IPS-NIHi11 (cell line): ENCODE measurements at regions not wholly inside any gene's neighbourhood (a gene's known extent, or its start where the extent isn't known, plus 50 kb on each side); places are given as distances from the start of the nearest gene placed in this dataset.

ENCODE experiments used
- DNase-seq: peaks from one replicate; pipeline ENCODE4 v3.0.0; 2012; ENCODE audit warnings: mixed read lengths, low spot score

- DNase-seq: no peak
Observed at GRCh38 chr6:85396159-85396808, 53.6 kb upstream of the NT5E start.

DNA sequence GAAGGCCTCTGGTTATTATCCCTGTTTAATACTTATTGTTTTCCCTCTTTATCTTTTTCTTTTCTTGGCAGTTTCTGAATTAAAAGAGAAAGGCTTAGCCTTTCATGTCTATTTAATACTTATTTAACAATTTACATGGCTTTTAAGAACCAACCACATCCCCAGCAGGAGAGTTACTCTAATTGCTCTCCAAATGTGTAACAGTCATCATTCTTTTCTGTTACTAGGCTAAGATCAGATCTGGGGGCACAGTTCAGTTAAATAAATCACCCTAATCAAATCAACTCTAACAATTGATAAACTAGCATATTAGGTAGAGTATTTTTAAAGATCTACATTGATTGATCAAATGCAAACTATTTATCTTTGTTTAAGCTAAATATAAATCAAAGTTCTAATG, 54.1 kb upstream of the NT5E start:
- no peak for DNase-seq

- no peak for DNase-seq
Observed at GRCh38 chr6:85394853-85395538, 54.9 kb upstream of the NT5E start.

DNA sequence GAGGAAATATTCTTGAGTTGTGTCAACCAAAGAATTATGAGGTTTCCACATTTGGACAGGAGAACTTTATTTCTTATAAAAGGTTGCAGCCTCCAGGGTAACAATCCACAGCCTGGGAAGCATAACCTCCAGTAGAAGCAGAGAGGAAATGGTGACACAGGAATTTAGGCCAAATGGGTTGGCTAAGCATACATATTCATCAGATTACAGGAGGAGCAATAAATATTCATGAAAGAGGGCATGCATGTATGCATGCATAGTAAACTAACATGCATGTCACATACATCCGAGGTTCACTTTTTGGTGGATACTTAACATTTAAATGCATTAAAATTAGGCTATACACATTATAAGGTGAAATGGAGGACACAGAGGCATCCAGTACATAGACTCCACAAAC, 55.7 kb upstream of the NT5E start:
- no peak for DNase-seq

DNA sequence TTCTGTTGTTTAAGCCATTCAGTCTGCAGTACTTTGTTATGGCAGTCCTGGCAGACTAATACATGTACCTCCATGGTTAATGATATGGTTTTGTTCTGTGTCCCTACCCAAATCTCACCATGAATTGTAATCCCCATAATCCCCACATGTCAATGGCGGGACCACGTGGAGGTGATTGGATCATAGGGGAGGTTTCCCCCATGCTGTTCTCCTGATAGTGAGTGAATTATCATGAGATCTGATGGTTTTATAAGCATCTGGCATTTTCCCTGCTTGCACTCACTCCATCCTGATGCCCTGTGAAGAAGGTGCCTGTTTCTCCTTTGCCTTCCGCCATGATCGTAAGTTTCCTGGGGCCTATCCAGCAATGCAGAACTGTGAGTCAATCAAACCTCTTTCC, 57.5 kb upstream of the NT5E start:
- no peak for DNase-seq

GRCh38 chr6:85390775-85391174, 59.1 kb upstream of the NT5E start:
- DNase-seq: no peak

DNA sequence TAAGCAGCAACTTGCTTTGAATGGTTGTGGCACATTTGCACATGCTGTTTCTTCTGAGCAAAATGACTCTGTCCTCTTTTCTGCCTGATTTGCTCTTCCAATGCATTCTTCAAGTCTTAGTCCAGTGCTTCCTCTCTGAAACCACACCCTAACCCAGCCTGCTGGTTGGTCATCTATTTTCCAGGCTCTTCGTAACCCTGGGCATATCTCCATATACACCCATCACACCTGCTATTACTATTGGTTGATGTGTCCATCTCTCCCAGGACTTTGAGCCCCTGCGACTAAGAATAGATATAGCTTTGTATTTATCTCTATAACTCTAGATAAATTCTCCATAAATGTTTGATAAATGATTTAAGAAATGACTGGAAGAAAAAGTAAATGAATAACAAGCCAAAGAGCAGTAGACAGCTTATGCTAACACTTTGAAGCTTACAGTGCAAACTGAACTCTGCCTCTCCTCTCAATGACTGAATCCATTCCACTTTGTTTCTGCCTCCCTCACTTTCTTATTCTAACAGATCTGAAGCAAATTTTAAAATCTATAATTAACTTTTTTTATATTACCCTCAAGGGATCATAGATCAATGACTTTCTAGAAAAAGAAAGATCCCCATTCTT, 59.7 kb upstream of the NT5E start:
- no peak for DNase-seq

GRCh38 chr6:85389151-85389797, 60.6 kb upstream of the NT5E start:
- DNase-seq: no peak

- DNase-seq: no peak
Observed at GRCh38 chr6:85388531-85388930, 61.4 kb upstream of the NT5E start.

DNA sequence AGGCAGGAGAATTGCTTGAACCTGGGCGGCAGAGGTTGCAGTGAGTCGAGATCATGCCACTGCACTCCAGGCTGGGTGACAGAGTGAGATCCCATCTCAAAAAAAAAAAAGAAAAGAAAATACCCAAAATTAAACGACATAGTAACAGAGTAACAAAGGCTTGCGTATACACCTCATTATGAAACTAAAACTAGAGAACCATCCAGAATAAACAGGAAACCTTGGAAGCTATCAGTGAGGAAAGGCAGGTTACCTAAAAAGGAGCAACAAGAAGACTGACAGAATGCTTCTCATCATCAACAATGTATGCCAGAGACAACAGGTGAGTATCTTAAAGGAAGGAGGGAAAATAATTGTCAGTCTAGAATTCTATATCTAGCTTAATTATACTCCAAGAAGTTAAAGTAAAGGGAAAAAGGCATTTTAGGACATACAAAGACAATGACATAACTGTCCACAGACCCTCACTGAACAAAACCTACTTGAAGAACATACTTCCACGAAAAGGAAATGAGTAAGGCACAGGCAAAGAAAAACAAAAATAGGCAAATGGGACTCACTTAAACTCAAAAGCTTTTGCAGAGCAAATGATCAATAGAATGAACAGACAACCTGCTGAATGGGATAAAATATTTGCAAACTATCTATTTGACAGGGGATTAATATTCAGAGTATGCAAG, 64.1 kb upstream of the NT5E start:
- DNase-seq: no peak

DNA sequence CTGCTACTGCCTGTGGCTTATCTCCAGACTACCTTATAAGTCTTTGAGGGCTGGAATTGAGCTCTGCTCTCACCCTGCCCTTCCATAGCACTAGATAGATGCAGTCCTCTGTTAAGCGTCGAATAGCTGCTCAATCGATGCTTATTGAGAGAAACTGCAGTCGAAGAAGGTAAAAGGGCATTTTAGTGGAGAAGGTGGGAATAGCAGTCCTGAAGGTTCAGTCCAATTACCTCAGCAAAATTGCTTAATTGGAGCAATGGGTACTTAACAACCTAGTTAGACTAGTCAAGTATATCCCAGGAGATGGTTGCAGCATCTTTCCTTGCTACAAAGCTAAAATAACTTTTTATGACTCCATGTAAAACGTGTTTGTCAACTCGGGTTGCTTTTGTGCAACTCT, 66.8 kb upstream of the NT5E start:
- no peak for DNase-seq

GRCh38 chr6:85382541-85382940, 67.3 kb upstream of the NT5E start:
- no peak for DNase-seq

DNA sequence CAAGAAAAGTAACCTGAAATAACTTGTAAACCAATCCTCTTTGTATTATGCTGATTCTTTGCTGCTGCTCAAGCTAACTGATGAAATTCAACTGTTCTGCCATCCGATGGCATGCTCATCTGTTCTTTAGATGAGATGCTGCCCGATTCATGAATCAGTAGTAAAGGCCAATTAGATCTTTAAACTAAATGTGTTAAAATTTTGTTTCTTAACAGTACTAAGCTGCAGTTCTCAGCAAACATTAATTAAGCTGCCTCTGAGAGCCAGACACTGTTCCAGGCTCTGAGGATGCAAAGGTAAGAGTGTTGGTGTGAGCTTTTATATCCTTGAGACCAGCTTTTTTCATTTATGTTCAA, 77.0 kb upstream of the NT5E start:
- no peak for DNase-seq

DNA sequence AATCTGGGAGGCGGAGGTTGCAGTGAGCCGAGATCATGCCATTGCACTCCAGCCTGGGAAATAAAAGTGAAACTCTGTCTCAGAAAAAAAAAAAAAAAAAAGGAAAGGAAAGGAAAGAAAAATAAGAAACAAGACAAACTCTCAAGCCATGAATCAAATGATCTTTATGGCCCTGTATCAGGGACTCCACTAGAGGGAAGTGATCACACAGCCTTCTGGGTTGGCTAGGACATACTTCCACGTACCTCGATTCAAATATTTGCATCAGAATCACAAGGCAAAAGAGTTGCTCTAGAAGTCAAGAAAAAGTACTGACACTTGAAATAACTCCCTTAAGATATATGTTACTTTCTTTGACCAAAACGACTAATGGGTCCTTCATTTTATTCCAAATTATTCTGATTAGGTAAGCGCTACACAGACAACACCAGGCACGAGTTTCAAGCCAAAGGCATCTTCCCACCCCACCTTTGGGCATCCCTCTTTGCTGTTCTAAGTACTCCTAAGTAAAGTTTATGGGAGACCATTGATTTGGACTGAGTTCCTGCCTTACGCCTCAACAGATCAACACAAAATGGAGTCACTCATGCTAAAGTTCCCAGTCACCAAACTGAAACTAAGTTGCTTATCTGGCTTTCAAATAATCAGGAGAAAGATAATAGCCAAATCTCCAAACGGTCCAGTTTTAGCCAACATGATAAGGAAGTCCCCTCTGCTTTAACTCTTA, 77.5 kb upstream of the NT5E start:
- no peak for DNase-seq

DNA sequence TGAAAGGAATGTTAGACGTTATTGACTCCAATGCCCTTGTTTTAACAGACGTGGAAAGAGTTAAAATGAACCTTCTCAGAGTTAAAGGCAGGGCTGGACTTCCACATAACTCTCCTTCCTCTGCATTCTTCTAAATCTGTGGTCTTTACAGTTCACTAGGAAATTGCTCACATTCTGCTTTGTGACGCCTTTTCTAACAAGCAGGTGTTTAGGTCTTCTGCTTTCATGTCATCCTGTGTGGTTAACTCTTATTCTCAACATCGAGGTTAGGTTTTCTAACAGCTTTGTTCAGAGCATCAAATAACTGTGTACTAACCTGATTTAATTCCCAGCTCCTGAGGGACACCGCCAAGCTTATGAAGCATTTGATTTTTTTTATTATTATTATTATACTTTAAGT, 81.3 kb upstream of the NT5E start:
- no peak for DNase-seq

DNA sequence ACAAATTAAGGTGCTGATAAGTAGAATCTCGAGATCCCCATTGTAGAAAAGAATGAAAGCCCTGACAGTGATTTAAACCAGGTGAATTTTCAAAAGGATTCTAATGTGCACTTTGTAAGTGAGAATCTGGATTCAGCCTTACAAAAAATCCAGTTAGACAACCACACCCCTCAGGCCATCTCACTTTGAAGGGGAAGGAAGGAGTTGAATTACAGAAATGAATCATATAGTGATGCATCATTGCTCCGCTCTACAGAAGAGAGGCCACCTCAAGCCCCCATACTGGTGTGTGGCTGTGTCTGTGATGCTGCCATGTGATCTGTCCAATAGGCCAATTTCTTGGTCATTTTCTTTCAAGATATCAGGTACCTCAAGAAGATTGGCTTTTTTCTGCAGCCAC, 85.5 kb upstream of the NT5E start:
- no peak for DNase-seq

DNA sequence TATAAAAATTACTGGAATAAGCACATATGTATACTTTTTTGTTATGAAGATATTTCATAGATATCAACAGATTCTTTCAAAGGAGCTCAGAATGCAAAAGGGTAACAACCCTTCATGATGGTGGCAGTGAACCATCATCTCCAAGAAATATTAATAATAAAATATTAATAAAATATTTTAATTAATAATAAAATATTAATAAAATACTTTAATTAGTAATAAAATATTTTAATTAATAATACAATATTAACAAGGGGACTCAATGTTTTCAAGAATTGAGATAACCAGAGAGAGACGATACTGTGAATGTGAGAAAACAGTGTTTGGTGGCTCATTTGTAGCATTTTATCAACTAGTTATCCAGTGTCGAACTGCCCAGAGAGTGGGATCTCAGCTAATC, 86.0 kb upstream of the NT5E start:
- DNase-seq: no peak

DNA sequence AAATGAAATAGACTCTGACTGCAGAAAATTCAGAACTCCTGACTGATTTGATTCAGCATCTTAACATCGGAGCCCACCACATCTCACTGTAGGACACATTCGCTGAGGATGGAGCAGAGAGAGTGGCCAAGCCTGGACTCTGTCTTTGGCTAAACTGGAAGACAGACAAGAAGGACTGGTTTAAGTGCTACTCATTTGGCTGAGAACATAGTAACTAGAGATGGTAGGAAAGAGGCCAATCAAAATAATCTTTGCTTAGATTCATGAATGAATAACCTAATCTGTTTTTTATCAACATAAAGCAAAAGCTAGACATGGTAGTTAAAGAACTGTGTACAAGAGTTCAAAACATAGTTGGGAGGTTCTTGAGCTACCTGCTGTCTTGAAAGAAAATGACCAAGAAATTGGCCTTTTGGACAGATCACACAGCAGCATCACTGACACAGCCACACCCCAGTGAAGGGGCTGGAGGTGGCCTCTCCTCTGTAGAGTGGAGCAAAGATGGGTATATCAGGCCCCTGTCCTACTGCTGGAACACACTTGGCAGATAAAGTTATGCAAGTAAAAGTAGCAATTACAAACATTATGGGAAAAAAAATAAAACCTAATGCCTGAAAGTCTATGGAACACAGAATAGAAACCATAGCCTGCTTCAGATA, 87.1 kb upstream of the NT5E start:
- DNase-seq: no peak

- no peak for DNase-seq
Observed at GRCh38 chr6:85361643-85362014, 88.3 kb upstream of the NT5E start.

- DNase-seq: peak; percentile 17
Observed at GRCh38 chr6:85360794-85361642, 88.9 kb upstream of the NT5E start.

DNA sequence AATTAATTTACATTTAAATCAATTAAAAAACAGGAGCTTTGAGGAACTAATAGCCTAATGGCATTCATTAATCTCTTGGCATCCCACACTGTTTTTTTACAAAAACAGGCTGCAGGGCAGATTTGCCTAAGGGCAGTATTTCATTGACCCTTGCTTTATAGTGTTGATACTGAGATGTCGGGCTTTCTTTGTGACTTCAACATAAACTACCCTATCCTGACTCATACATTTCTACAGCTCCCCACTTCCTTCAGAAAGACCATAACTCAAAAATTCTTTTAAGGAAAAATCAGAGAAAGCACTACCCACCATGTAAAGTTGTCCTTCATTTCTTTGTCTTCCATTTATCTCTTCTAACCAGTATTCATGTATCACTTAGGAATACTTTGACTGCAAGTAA, 92.2 kb upstream of the NT5E start:
- DNase-seq: no peak
